H1 (cell line): ENCODE measurements at regions not wholly inside any gene's neighbourhood (a gene's known extent, or its start where the extent isn't known, plus 50 kb on each side); places are given as distances from the start of the nearest gene placed in this dataset.

Source experiments
- CTCF ChIA-PET: fragments of 300-600 bp; sonication (Branson Sonifier 250); formaldehyde crosslinking; loops from one replicate; lab custom pipeline; 2021; ENCODE audit not compliant: partially characterized antibody; lab: Charles Lee
- POLR2A ChIA-PET: fragments of 300-600 bp; sonication (Branson Sonifier 250); formaldehyde crosslinking; loops from one replicate; lab custom pipeline; 2021; ENCODE audit warnings: inconsistent platforms; ENCODE audit not compliant: partially characterized antibody; lab: Charles Lee
- DNase-seq, 2 experiments: peaks; one replicate each; pipeline versions ENCODE4 v3.0.0 to v3.0.0-alpha.2; 2010 to 2022; ENCODE audit warnings: low spot score in 2 of 2, low read depth in 1 of 2, mixed read lengths in 1 of 2
- FAIRE-seq: peaks from 2 replicates; lab custom pipeline; 2011; peaks lifted over from hg19 to GRCh38; lab: Jason Lieb, UNC
- H2AFZ ChIP-seq: 2 replicates; pipeline ENCODE4 v1.8.1; 2012; ENCODE audit warnings: low read length, inconsistent platforms
- H2AK5ac ChIP-seq: 2 replicates; pipeline ENCODE4 v1.6.1; 2013; ENCODE audit warnings: low read depth, low read length
- H2BK120ac ChIP-seq: replicated peaks from 2 replicates; pipeline ENCODE3; 2013; ENCODE audit warnings: low read depth, low read length, inconsistent platforms
- H2BK12ac ChIP-seq: 2 replicates; pipeline ENCODE4 v1.6.1; 2013; ENCODE audit warnings: low read depth, low read length
- H2BK15ac ChIP-seq: 2 replicates; pipeline ENCODE4 v1.6.1; 2013; ENCODE audit warnings: low read length
- H2BK20ac ChIP-seq: 2 replicates; pipeline ENCODE4 v1.6.1; 2013; ENCODE audit warnings: low read length
- H2BK5ac ChIP-seq: 2 replicates; pipeline ENCODE4 v1.6.1; 2013; ENCODE audit warnings: low read depth, low read length
- H3K14ac ChIP-seq: 2 replicates; pipeline ENCODE4 v1.6.1; 2013; ENCODE audit warnings: inconsistent platforms; ENCODE audit not compliant: insufficient read length
- H3K18ac ChIP-seq: 2 replicates; pipeline ENCODE4 v1.6.1; 2013; ENCODE audit warnings: low read length; ENCODE audit errors: extremely low read depth
- H3K23ac ChIP-seq: 2 replicates; pipeline ENCODE4 v1.6.1; 2013; ENCODE audit warnings: inconsistent platforms; ENCODE audit not compliant: insufficient read length
- H3K23me2 ChIP-seq: 2 replicates; pipeline ENCODE4 v1.6.1; 2013; ENCODE audit warnings: low read depth, low read length
- H3K27ac ChIP-seq: 2 replicates; pipeline ENCODE4 v1.6.1; 2011; ENCODE audit warnings: low read depth, low read length, inconsistent platforms
- H3K27me3 ChIP-seq, 4 experiments: replicated peaks in 1 of 4; 1 replicate in 1 of 4; 2 replicates in 3 of 4; pipeline versions ENCODE4 v1.6.1 to v1.8.1; 2011 to 2013; ENCODE audit warnings: low read length in 3 of 4, mild to moderate bottlenecking in 3 of 4, inconsistent platforms in 2 of 4, mixed read lengths in 2 of 4, moderate library complexity in 1 of 4; ENCODE audit not compliant: control insufficient read depth in 3 of 4, insufficient read depth in 3 of 4; ENCODE audit errors: extremely low read depth in 1 of 4
- H3K36me3 ChIP-seq, 4 experiments: 2 replicates each; pipeline versions ENCODE4 v1.6.1 to v1.8.1; 2011 to 2013; ENCODE audit warnings: mild to moderate bottlenecking in 4 of 4, low read length in 3 of 4, moderate library complexity in 2 of 4, control low read depth in 1 of 4, inconsistent platforms in 1 of 4; ENCODE audit not compliant: insufficient read depth in 4 of 4, control insufficient read depth in 2 of 4
- H3K4ac ChIP-seq: replicated peaks from 2 replicates; pipeline ENCODE3; 2013; ENCODE audit warnings: low read length, low read depth, mixed read lengths, inconsistent platforms; ENCODE audit not compliant: insufficient read length
- H3K4me1 ChIP-seq, 4 experiments: replicated peaks in 1 of 4; 1 replicate in 1 of 4; 2 replicates in 3 of 4; pipeline versions ENCODE4 v1.6.1 to v1.8.1; 2011 to 2013; ENCODE audit warnings: low read length in 3 of 4, inconsistent platforms in 2 of 4, mixed read lengths in 1 of 4; ENCODE audit not compliant: insufficient read depth in 4 of 4, control insufficient read depth in 3 of 4
- H3K4me2 ChIP-seq, 2 experiments: 2 replicates each; pipeline versions ENCODE4 v1.6.1 to v1.8.1; 2011 to 2013; ENCODE audit warnings: low read depth in 2 of 2, low read length in 2 of 2, control low read depth in 1 of 2, inconsistent platforms in 1 of 2, mild to moderate bottlenecking in 1 of 2; ENCODE audit not compliant: insufficient read depth in 1 of 2
- H3K4me3 ChIP-seq, 4 experiments: fragments of 200-600, 300-600 bp in 1 of 4; sonication (generic), shearing (Covaris generic), sonication (Bioruptor Twin) in 1 of 4; 2 replicates each; pipeline versions ENCODE4 v1.5.1 to v1.8.1; 2011 to 2016; ENCODE audit warnings: low read length in 4 of 4, low read depth in 3 of 4, control low read depth in 2 of 4, inconsistent platforms in 2 of 4, mild to moderate bottlenecking in 2 of 4, mixed read lengths in 1 of 4, moderate library complexity in 1 of 4; ENCODE audit not compliant: insufficient read depth in 2 of 4; ENCODE audit errors: extremely low read depth in 1 of 4
- H3K56ac ChIP-seq: replicated peaks from 2 replicates; pipeline ENCODE3; 2013; ENCODE audit warnings: low read depth, mild to moderate bottlenecking, mixed read lengths, low read length, inconsistent platforms; ENCODE audit not compliant: insufficient read length
- H3K79me1 ChIP-seq: 2 replicates; pipeline ENCODE4 v1.6.1; 2013; ENCODE audit warnings: low read depth, low read length, control low read depth
- H3K79me2 ChIP-seq, 2 experiments: 2 replicates each; pipeline versions ENCODE4 v1.6.1 to v1.8.1; 2012 to 2013; ENCODE audit warnings: low read length in 2 of 2, mild to moderate bottlenecking in 2 of 2, inconsistent platforms in 1 of 2; ENCODE audit not compliant: insufficient read depth in 2 of 2, control insufficient read depth in 1 of 2
- H3K9ac ChIP-seq, 4 experiments: replicated peaks in 1 of 4; 1 replicate in 1 of 4; 2 replicates in 3 of 4; pipeline versions ENCODE4 v1.6.1 to v1.8.1; 2011 to 2013; ENCODE audit warnings: low read depth in 3 of 4, low read length in 3 of 4, control low read depth in 2 of 4, mild to moderate bottlenecking in 2 of 4, moderate library complexity in 2 of 4, inconsistent platforms in 1 of 4; ENCODE audit errors: extremely low read depth in 1 of 4
- H3K9me3 ChIP-seq, 2 experiments: 2 replicates each; pipeline versions ENCODE4 v1.6.1 to v1.8.1; 2012 to 2013; ENCODE audit warnings: mild to moderate bottlenecking in 2 of 2, moderate library complexity in 2 of 2, control low read depth in 1 of 2, inconsistent platforms in 1 of 2, low read depth in 1 of 2, low read length in 1 of 2, mixed read lengths in 1 of 2; ENCODE audit not compliant: insufficient read depth in 2 of 2
- H4K20me1 ChIP-seq, 2 experiments: replicated peaks in 1 of 2; 2 replicates each; pipeline versions ENCODE3 to v1.8.1; 2011 to 2013; ENCODE audit warnings: inconsistent platforms in 2 of 2, low read length in 2 of 2, mild to moderate bottlenecking in 1 of 2; ENCODE audit not compliant: insufficient read depth in 2 of 2, control insufficient read depth in 1 of 2
- H4K5ac ChIP-seq: 2 replicates; pipeline ENCODE4 v1.6.1; 2013; ENCODE audit warnings: low read length, low read depth, mixed read lengths, inconsistent platforms; ENCODE audit not compliant: insufficient read length
- H4K8ac ChIP-seq: 2 replicates; pipeline ENCODE4 v1.8.0; 2013; ENCODE audit warnings: mild to moderate bottlenecking, moderate library complexity, low read length, inconsistent platforms; ENCODE audit not compliant: insufficient read depth; ENCODE audit errors: extremely low read depth
- H4K91ac ChIP-seq: replicated peaks from 2 replicates; pipeline ENCODE3; 2013; ENCODE audit warnings: low read length, mixed read lengths, inconsistent platforms; ENCODE audit not compliant: insufficient read length
- ASH2L ChIP-seq: fragments of 200-600, 300-600 bp; sonication (generic); IDR thresholded peaks from one replicate; pipeline ENCODE4 v1.7.1; 2017; ENCODE audit warnings: low read length
- BACH1 ChIP-seq: IDR thresholded peaks from 2 replicates; pipeline ENCODE4 v1.6.1; 2012; ENCODE audit warnings: low read length, improper control_type of control experiment
- CBX5 ChIP-seq: fragments of 300-800, 300-1000 bp; sonication (generic); IDR thresholded peaks from 2 replicates; pipeline ENCODE4 v1.7.1; 2016; ENCODE audit warnings: antibody characterized with exemption, low read length, low read depth
- CHD1 ChIP-seq: IDR thresholded peaks from 2 replicates; pipeline ENCODE4 v1.6.1; 2012; ENCODE audit warnings: low read depth, low read length, improper control_type of control experiment
- KDM1A ChIP-seq: fragments of 200-600, 300-600 bp; sonication (generic); IDR thresholded peaks from 2 replicates; pipeline ENCODE4 v1.7.1; 2016; ENCODE audit warnings: mild to moderate bottlenecking, low read length, borderline replicate concordance
- NRF1 ChIP-seq: IDR thresholded peaks from 2 replicates; pipeline ENCODE4 v1.6.1; 2011; ENCODE audit warnings: mild to moderate bottlenecking, low read depth, low read length, improper control_type of control experiment
- PHF8 ChIP-seq: fragments of 200-600 bp; sonication (generic); conservative IDR thresholded peaks from 2 replicates; pipeline ENCODE4 v1.7.1; 2012; ENCODE audit warnings: low read depth, mild to moderate bottlenecking, inconsistent platforms, low read length, moderate library complexity
- SIX5 ChIP-seq: IDR thresholded peaks from 2 replicates; pipeline ENCODE4 v1.6.1; 2011; ENCODE audit warnings: mild to moderate bottlenecking, low read depth, low read length
- WGBS, 2 experiments: shearing (Covaris generic) in 1 of 2; methylation state at CpG; one replicate each; pipeline versions ENCODE4 v1.1.6 to v1.1.7; 2013 to 2015; ENCODE audit warnings: low lambda C conversion rate in 2 of 2, mixed read lengths in 2 of 2, inconsistent platforms in 1 of 2, low coverage in 1 of 2, missing lambda C conversion rate in 1 of 2; ENCODE audit not compliant: insufficient replicate concordance in 2 of 2, insufficient coverage in 1 of 2, insufficient read length in 1 of 2; ENCODE audit errors: extremely low coverage in 1 of 2, missing lambda C conversion rate in 1 of 2; 5-methylcytosine and 5-hydroxymethylcytosine counted together
- TF ChIP-seq, protein P1 (sequence below): IDR thresholded peaks from 2 replicates; pipeline ENCODE4 v1.6.1; 2012; ENCODE audit warnings: low read length, inconsistent platforms

- Histone ChIP-seq H3K4me3 (no peak overlapping the region), H2BK12ac (no peak overlapping the region), H3K18ac (no peak overlapping the region), H2AK5ac (no peak overlapping the region), H3K36me3 (no peaks in the 10 kb centered on the region), H2BK20ac (no peak overlapping the region), H4K5ac (no peak overlapping the region), H3K56ac (no peak overlapping the region), H3K79me2 (no peaks in the 10 kb centered on the region), H3K23ac (no peak overlapping the region), H3K23me2 (no peaks in the 10 kb centered on the region), H2BK120ac (no peak overlapping the region), H3K4me1 (no peaks in the 10 kb centered on the region), H3K9me3 (no peaks in the 10 kb centered on the region), H3K4ac (no peak overlapping the region), H3K27me3 (no peaks in the 10 kb centered on the region), H4K20me1 (no peaks in the 10 kb centered on the region), H4K91ac (no peak overlapping the region), H2BK15ac (no peak overlapping the region), H3K4me2 (no peak overlapping the region), H4K8ac (no peak overlapping the region), H3K79me1 (no peaks in the 10 kb centered on the region), H3K14ac (no peak overlapping the region), H3K27ac (no peak overlapping the region), H2BK5ac (no peak overlapping the region)
- CTCF ChIA-PET = interaction anchor here (2.0 kb wide), 1 partner anchor 60 kb away, joined by 5 read pairs; no protein-coding TSS in a partner anchor
- 86% methylated on average over 2 of the region's 2 CpGs; no CpG with 5 or more reads in 1 of the 2 experiments for WGBS, 2 experiments
- FAIRE-seq = no peak
- DNase-seq = no peak
- no peak for TF ChIP-seq CHD1
- TF ChIP-seq PHF8 = no peak
- TF ChIP-seq CBX5 = no peak
- no peak for TF ChIP-seq BACH1
- TF ChIP-seq KDM1A = no peak
- TF ChIP-seq, protein P1, sequence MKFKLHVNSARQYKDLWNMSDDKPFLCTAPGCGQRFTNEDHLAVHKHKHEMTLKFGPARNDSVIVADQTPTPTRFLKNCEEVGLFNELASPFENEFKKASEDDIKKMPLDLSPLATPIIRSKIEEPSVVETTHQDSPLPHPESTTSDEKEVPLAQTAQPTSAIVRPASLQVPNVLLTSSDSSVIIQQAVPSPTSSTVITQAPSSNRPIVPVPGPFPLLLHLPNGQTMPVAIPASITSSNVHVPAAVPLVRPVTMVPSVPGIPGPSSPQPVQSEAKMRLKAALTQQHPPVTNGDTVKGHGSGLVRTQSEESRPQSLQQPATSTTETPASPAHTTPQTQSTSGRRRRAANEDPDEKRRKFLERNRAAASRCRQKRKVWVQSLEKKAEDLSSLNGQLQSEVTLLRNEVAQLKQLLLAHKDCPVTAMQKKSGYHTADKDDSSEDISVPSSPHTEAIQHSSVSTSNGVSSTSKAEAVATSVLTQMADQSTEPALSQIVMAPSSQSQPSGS = no peak
- TF ChIP-seq NRF1 = no peak
- TF ChIP-seq SIX5 = no peak
- no peak for TF ChIP-seq ASH2L
- TF ChIP-seq, all 59 proteins: peak for 0
- Histone ChIP-seq H3K9ac (no peak overlapping the region), H2AFZ (no peak overlapping the region)
- POLR2A ChIA-PET = no interaction called here
Observed at GRCh38 chr1:88288571-88288970, 395.5 kb upstream of the PKN2 start.
